Inferior parietal cortex (tissue), 1 donor: ENCODE measurements at regions not wholly inside any gene's neighbourhood (a gene's known extent, or its start where the extent isn't known, plus 50 kb on each side); places are given as distances from the start of the nearest gene placed in this dataset.

Experiments
- DNase-seq: peaks from one replicate; pipeline ENCODE4 v3.0.0-alpha.2; 2016; ENCODE audit errors: extremely low spot score

DNA sequence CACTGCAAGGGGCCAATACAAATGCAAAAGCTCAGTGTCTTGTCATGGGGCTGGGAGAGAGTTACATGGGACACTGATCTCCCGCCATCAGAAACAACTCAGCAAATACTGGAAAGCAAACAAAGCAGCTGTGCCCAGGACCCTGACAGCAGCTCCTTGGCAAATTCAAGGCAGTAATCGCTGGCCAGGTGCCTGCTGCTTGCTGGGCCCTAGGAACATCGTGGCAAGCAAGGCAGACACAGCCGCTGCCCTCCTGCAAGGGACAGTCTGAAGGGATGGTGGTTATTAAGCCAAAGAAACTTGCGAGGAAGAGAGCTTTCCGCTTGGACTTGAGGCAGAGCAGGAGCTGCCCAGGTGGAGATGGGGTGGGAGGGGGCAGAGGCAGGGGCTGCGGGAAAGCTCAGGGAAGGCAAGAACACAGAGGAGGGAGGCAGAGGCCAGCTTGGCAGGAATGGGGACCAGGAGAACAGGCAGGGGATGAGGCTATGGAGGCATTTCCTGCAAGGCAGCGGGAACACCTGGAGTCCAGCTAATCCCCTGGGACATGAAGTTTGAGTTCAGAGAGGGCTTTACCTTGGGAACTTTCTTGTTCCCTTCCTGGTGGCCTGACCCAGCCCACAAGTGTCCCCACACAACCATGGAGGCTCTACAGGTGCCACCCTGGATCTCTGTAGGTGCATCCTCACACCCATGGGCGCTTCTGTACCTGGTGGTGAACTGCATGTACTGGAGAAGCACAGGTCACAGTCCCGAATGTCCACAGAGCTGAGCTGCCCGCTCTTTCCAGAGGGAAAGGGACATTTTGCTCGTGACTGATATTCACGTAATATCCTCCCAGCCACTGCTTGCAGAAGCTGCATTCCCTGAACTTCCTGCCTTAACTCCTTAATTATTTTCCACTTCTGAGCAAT is 78.7 kb upstream of the ATP2B2 start:
- no peak for DNase-seq

GRCh38 chr3:10585945-10586344 is 80.6 kb upstream of the ATP2B2 start:
- DNase-seq = no peak

DNA sequence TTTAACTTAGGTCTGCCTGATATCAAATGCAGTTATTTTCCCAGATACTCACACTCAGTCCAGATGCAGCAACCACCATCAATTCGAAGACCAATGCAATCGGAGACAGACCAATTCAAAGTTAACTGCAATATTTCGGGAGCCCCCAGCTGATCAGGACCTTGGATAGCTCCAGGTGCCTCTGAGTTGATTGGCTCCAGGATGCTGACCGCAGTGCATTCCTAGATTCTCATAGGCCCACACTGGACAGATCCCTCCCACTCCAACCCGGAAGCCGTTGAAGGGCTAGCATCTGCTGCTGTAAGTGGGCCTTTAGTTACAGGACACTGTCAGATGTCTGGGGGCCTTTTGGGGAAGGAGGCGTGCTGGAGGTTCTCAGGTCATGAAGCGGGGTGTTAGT is 89.5 kb upstream of the ATP2B2 start:
- DNase-seq = no peak

GRCh38 chr3:10596746-10597448 is 91.5 kb upstream of the ATP2B2 start:
- no peak for DNase-seq

- DNase-seq = no peak
Measured at GRCh38 chr3:10597733-10598132, 92.3 kb upstream of the ATP2B2 start.

DNA sequence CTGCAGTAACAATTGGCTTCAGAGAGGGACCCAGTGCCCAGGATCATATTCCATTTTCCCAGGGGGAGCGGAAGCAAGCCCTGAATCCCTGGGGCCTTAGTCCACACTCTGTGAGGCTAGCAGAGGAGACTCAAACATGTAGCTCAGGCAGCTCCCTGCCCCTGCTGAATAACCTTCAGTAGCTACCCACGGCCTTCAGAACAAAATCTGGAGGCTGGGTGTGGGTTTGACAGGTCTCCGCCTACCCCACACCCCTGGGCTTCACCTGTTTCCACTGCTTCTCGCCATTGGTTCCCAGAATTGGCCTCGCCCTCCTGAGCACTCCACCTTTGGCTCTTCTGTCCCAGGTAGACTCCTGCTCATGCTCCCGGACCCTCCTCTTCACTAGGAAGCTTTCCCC is 93.6 kb upstream of the ATP2B2 start:
- no peak for DNase-seq

- no peak for DNase-seq
Measured at GRCh38 chr3:10599444-10599843, 94.1 kb upstream of the ATP2B2 start.

GRCh38 chr3:10600296-10600714 is 94.9 kb upstream of the ATP2B2 start:
- DNase-seq = peak; percentile 36

GRCh38 chr3:10600726-10601125 is 95.3 kb upstream of the ATP2B2 start:
- no peak for DNase-seq

DNA sequence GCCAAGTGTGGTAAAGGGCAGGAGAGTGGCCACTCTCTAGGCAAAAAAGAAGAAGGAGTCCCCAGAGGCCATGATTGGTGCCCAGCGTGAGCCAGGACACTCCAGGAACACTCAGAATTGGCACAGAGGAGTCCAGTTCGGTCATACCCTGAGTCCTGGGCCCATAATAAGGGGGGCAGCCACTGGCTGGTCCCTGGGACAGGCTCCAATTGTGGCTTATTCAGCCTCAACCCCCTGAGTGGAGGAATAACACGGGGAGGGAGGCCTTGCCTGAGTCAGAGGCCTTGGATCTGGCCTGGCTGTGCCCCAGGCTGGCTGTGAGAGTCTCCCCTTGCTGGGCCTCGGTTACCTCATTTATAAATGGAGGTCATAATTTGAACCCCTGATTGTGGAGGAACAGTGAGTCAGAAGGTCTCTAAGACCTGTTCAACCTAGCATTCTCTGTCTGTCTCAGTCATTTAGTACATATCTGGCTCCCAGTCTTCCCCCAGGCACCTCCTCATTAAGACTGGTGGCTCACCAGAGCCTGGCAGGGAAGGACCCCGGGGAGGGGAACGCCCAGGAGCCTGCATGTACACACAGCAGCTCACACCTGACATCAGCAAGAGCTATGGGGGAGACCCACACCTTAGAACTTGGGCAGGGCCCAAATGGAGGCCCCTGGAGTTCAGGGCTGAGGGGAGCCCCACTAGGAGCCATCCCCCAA is 95.9 kb upstream of the ATP2B2 start:
- DNase-seq = peak; percentile 17

GRCh38 chr3:10601857-10602230 is 96.5 kb upstream of the ATP2B2 start:
- no peak for DNase-seq

- no peak for DNase-seq
Measured at GRCh38 chr3:10602271-10602670, 96.9 kb upstream of the ATP2B2 start.

- DNase-seq = no peak
Measured at GRCh38 chr3:10602769-10603768, 97.7 kb upstream of the ATP2B2 start.

GRCh38 chr3:10609134-10609533 is 103.7 kb upstream of the ATP2B2 start:
- DNase-seq = no peak

GRCh38 chr3:10614168-10614567 is 108.8 kb upstream of the ATP2B2 start:
- DNase-seq = no peak

GRCh38 chr3:10615715-10616114 is 110.3 kb upstream of the ATP2B2 start:
- DNase-seq = no peak

GRCh38 chr3:10616321-10616720 is 110.9 kb upstream of the ATP2B2 start:
- no peak for DNase-seq

GRCh38 chr3:10619989-10620832 is 114.8 kb upstream of the ATP2B2 start:
- DNase-seq = no peak

GRCh38 chr3:10620833-10621082 is 115.4 kb upstream of the ATP2B2 start:
- DNase-seq = no peak

GRCh38 chr3:10623578-10624275 is 118.3 kb upstream of the ATP2B2 start:
- no peak for DNase-seq
